Adrenal gland (tissue), 5 donors: ENCODE measurements at regions not wholly inside any gene's neighbourhood (a gene's known extent, or its start where the extent isn't known, plus 50 kb on each side); places are given as distances from the start of the nearest gene placed in this dataset.

ENCODE experiments used
- POLR2A ChIP-seq, 2 donors: fragments of 450-650 bp; IDR thresholded peaks; one replicate each; pipeline ENCODE4 v1.6.1; 2017; ENCODE audit warnings: antibody characterized with exemption in 2 of 2, mild to moderate bottlenecking in 2 of 2, moderate library complexity in 1 of 2
- TF ChIP-seq, protein P1 (sequence below), 6 experiments: fragments of 450-650 bp in 4 of 6; fragments of 200-600 bp in 2 of 6; sonication (generic) in 1 of 6; IDR thresholded peaks; 1 replicate in 5 of 6; 2 replicates in 1 of 6; pipeline versions ENCODE4 v1.5.1 to v1.8.0; 2016 to 2021; ENCODE audit warnings: antibody characterized with exemption in 6 of 6, mild to moderate bottlenecking in 2 of 6, moderate library complexity in 1 of 6
- donor health status: DM: no; HTN: no; CAD: no.

DNA sequence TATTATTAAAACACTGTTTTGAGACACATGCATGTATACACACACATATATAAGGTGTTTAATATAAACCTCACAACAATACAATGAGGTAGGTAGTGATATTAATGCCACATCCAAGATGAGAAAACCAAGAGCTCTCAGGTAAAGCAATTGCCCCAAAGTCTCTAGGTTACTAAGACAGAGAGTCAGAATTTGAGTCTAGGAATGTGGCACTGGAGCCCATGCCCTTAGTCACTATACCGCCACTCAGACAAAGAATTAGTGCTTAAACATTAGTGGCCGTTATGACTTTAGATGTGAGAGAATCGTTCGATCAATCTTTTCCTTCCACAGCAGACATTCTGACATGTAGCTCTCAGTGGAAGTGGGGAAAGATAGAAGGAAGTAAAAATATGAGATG lies 108.2 kb upstream of the ACSL4 start:
- TF ChIP-seq POLR2A (IDR thresholded peaks at IDR 0.05), result no peak
- TF ChIP-seq, protein P1, sequence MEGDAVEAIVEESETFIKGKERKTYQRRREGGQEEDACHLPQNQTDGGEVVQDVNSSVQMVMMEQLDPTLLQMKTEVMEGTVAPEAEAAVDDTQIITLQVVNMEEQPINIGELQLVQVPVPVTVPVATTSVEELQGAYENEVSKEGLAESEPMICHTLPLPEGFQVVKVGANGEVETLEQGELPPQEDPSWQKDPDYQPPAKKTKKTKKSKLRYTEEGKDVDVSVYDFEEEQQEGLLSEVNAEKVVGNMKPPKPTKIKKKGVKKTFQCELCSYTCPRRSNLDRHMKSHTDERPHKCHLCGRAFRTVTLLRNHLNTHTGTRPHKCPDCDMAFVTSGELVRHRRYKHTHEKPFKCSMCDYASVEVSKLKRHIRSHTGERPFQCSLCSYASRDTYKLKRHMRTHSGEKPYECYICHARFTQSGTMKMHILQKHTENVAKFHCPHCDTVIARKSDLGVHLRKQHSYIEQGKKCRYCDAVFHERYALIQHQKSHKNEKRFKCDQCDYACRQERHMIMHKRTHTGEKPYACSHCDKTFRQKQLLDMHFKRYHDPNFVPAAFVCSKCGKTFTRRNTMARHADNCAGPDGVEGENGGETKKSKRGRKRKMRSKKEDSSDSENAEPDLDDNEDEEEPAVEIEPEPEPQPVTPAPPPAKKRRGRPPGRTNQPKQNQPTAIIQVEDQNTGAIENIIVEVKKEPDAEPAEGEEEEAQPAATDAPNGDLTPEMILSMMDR (IDR thresholded peaks at IDR 0.05), result no peak
